ENCODE measurements at regions not wholly inside any gene's neighbourhood (a gene's known extent, or its start where the extent isn't known, plus 50 kb on each side); places are given as distances from the start of the nearest gene placed in this dataset.

- Histone ChIP-seq H3K36me3 (ENCODE audit: control insufficient read depth, insufficient read depth, low read length) (no peaks in the 10 kb centered on the region), H3K4me2 (ENCODE audit: insufficient read depth, low read length) (no peak overlapping the region), H3K9me3 (replicated peaks; ENCODE audit: control insufficient read depth, insufficient read depth, low read depth, low read length) (no peaks in the 10 kb centered on the region), H4K20me1 (replicated peaks; ENCODE audit: control insufficient read depth, insufficient read depth, low read length) (no peaks in the 10 kb centered on the region), H3K4me1 (replicated peaks in 1 of 2; ENCODE audit: control insufficient read depth in 2 of 2, insufficient read depth in 2 of 2, low read length in 2 of 2) (no peaks in the 10 kb centered on the region), H3K9me1 (ENCODE audit: control insufficient read depth, insufficient read depth, low read length) (no peaks in the 10 kb centered on the region), H3K27ac (ENCODE audit: extremely low read depth, low read depth, low read length) (no peak overlapping the region), H3K79me2 (ENCODE audit: control insufficient read depth, insufficient read depth, low read length) (no peaks in the 10 kb centered on the region), H2AFZ (ENCODE audit: low read depth, low read length) (no peak overlapping the region), H3K27me3 (ENCODE audit: control insufficient read depth in 2 of 2, insufficient read depth in 2 of 2, low read length in 2 of 2) (no peaks in the 10 kb centered on the region), H3K4me3 (no peak overlapping the region), H3K9ac (ENCODE audit: insufficient read depth in 1 of 2, low read depth in 2 of 2, low read length in 2 of 2) (no peak overlapping the region)
- FAIRE-seq (no peak), DNase-seq (ENCODE audit: extremely low read depth in 1 of 4, low spot score in 3 of 4) (no peak), ATAC-seq (no peak)
- CTCF ChIA-PET (ENCODE audit: low intra/inter-chr PET ratio) = no interaction called here
- 0% methylated on average over 2 of the region's 2 CpGs for WGBS (ENCODE audit: insufficient coverage, low coverage, missing lambda C conversion rate)
- no TSS peak for BruUV-seq (replicated peaks)
- no peak for TF ChIP-seq RBM39 (optimal IDR thresholded peaks at IDR 0.05; ENCODE audit: low read depth, low read length)
- TF ChIP-seq SMARCC2 (IDR thresholded peaks at IDR 0.05; ENCODE audit: low read depth) = no peak
- no peak for TF ChIP-seq ZNF239 (CRISPR knock-in tag; IDR thresholded peaks at IDR 0.05)
- TF ChIP-seq CTBP1 (IDR thresholded peaks at IDR 0.05; ENCODE audit: borderline replicate concordance) = no peak
- intact Hi-C loops (cut with micrococcal nuclease) (no loop called here), in situ Hi-C loops (cut with MboI) (no loop called here)
- POLR2A ChIA-PET = no interaction called here
Measured at GRCh38 chr5:101937041-101937440, 359.0 kb downstream of the SLCO4C1 start.

GRCh38 chr5:101935086-101935485 is 361.0 kb downstream of the SLCO4C1 start:
- H3K4me2 ChIP-seq (ENCODE audit: insufficient read depth, low read length) = no peak overlapping the region
- no peaks in the 10 kb centered on the region for H4K20me1 ChIP-seq (replicated peaks; ENCODE audit: control insufficient read depth, insufficient read depth, low read length)
- no peaks in the 10 kb centered on the region for H3K27me3 ChIP-seq (ENCODE audit: control insufficient read depth in 2 of 2, insufficient read depth in 2 of 2, low read length in 2 of 2)
- H3K79me2 ChIP-seq (ENCODE audit: control insufficient read depth, insufficient read depth, low read length) = no peaks in the 10 kb centered on the region
- TF ChIP-seq MXD1 (CRISPR knock-in tag; IDR thresholded peaks at IDR 0.05; ENCODE audit: borderline replicate concordance, poor library complexity, severe bottlenecking) = no peak
- no peak for TF ChIP-seq KDM1A (IDR thresholded peaks at IDR 0.05)
- peak; percentile 25; the same call in 1 of the 2 replicates for TF ChIP-seq MAFF (IDR thresholded peaks at IDR 0.05; ENCODE audit: low read length)
- TF ChIP-seq REST (IDR thresholded peaks at IDR 0.05; ENCODE audit: borderline replicate concordance) = no peak
- no peak for TF ChIP-seq REST (CRISPR knock-in tag; IDR thresholded peaks at IDR 0.05; ENCODE audit: low read depth)
- TF ChIP-seq ZNF316 (IDR thresholded peaks at IDR 0.05) = peak; percentile 70
- peak; percentile 23; the same call in 1 of the 2 replicates for TF ChIP-seq MAFK (IDR thresholded peaks at IDR 0.05; ENCODE audit: low read length)
- ChIA-PET POLR2A (no interaction called here), CTCF (ENCODE audit: low intra/inter-chr PET ratio) (no interaction called here)
- H3K9me1 ChIP-seq (ENCODE audit: control insufficient read depth, insufficient read depth, low read length) = no peaks in the 10 kb centered on the region
- intact Hi-C loops (cut with micrococcal nuclease) (no loop called here), in situ Hi-C loops (cut with MboI) (no loop called here)
- ATAC-seq = no peak
- no peak overlapping the region for H3K4me3 ChIP-seq
- no peaks in the 10 kb centered on the region for H3K36me3 ChIP-seq (ENCODE audit: control insufficient read depth, insufficient read depth, low read length)
- no peak for FAIRE-seq
- H3K4me1 ChIP-seq (replicated peaks in 1 of 2; ENCODE audit: control insufficient read depth in 2 of 2, insufficient read depth in 2 of 2, low read length in 2 of 2) = no peaks in the 10 kb centered on the region
- no TSS peak for BruUV-seq (replicated peaks)
- H3K27ac ChIP-seq (ENCODE audit: extremely low read depth, low read depth, low read length) = no peak overlapping the region
- no peak overlapping the region for H2AFZ ChIP-seq (ENCODE audit: low read depth, low read length)
- no peak for DNase-seq (ENCODE audit: extremely low read depth in 1 of 4, low spot score in 3 of 4)
- no peaks in the 10 kb centered on the region for H3K9me3 ChIP-seq (replicated peaks; ENCODE audit: control insufficient read depth, insufficient read depth, low read depth, low read length)
- H3K9ac ChIP-seq (ENCODE audit: insufficient read depth in 1 of 2, low read depth in 2 of 2, low read length in 2 of 2) = no peak overlapping the region

Measured in K562 (cell line).